CD4-positive, alpha-beta T cell treated with Interleukin-2 at 100 ng/mL for 4 hours (primary cell): ENCODE measurements at regions not wholly inside any gene's neighbourhood (a gene's known extent, or its start where the extent isn't known, plus 50 kb on each side); places are given as distances from the start of the nearest gene placed in this dataset.
"Not testable (repeated sequence)": the region's sequence is repeated elsewhere in the genome, so short reads cannot be mapped to it uniquely, and the experiment has no call there.

Source experiments
- DNase-seq: peaks from one replicate; pipeline ENCODE4 v3.0.0-alpha.2; 2020; ENCODE audit warnings: low spot score

- DNase-seq: not testable (repeated sequence)
These were observed 93.2 kb upstream of the GRIN2A start for GRCh38 chr16:10275214-10275996.

GRCh38 chr16:10277597-10277996, 95.4 kb upstream of the GRIN2A start:
- no peak for DNase-seq

DNA sequence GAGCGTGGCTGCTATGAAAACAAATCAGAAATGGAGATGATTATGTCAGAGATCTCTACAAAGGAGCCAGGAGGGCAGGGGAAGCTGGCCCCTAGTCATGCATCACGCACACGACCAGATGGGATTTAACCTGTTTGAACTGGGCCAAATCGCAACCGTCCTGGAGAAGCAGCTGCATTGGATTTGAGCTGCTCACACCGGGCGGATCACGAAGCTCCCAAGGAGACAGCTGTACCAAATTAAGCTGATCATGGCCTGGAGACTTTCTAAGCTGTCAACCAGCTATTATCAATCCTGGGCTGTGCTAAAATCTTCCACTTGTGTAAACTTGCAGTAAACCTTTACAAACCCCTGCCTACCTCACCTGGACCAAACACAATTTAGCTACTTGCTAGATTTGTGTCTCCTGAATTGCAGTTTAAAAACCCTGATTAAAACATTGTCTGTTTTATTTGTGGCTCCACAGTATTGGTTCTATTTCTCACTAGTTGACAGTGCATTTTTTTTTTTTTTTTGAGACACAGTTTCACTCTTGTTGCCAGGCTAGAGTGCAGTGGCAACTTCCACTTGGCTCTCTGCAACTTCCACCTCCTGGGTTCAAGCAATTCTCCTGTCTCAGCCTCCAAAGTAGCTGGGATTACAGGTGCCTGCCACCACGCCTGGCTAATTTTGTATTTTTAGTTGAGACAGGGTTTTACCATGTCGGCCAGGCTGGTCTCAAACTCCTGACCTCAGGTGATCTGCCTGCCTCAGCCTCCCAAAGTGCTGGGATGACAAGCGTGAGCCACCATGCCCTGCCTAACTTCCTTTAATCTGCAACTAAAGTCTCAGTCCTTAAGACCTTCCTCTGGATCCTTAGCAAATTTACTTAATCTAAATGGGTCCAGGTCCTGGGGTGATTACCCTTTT, 98.3 kb upstream of the GRIN2A start:
- no peak for DNase-seq

DNA sequence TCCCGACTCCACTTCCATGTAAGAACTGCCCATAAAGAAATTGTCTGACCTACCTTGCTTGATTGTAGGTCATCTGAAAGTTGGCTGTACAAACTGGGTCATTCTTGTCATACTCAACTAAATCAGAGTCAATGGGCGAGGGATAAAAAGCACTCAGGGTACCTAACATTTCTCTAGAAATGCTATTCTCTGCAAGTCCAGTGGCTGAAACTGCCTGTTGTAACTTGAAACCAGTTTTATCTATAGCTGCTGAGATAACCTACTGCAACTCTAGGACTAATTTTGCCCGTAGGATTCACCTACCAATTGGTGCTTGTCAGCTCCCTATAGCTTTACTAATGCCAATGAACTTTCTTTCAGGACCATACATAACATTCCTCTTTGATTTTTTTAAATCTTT, 100.1 kb upstream of the GRIN2A start:
- no peak for DNase-seq

- DNase-seq: not testable (repeated sequence)
These were observed 101.0 kb upstream of the GRIN2A start for GRCh38 chr16:10283246-10283645.

DNA sequence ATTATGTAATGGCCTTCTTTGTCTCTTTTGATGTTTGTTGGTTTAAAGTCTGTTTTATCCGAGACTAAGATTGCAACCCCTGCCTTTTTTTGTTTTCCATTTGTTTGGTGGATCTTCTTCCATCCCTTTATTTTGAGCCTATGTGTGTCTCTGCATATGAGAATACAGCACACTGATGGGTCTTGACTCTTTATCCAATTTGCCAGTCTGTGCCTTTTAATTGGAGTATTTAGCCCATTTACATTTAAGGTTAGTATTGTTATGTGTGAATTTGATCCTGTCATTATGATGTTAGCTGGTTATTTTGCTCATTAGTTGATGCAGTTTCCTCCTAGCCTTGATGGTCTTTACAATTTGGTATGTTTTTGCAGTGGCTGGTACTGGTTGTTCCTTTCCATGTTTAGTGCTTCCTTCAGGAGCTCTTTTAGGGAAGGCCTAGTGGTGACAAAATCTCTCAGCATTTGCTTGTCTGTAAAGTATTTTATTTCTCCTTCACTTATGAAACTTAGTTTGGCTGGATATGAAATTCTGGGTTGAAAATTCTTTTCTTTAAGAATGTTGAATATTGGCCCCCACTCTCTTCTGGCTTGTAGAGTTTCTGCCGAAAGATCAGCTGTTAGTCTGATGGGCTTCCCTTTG, 95.3 kb upstream of the ATF7IP2 start:
- not testable (repeated sequence) for DNase-seq

DNA sequence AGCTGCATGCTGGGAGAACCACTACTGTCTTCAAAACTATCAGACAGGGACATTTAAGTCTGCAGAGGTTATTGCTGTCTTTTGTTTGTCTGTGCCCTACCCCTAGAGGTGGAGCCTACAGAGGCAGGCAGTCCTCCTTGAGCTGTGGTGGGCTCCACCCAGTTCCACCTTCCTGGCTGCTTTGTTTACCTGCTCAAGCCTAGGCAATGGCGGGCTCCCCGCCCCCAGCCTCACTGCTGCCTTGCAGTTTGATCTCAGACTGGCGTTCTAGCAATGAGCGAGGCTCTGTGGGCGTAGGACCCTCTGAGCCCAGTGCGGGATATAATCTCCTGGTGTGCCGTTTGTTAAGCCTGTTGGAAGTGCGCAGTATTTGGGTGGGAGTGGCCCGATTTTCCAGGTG, 93.7 kb upstream of the ATF7IP2 start:
- not testable (repeated sequence) for DNase-seq

- DNase-seq: not testable (repeated sequence)
These were observed 92.9 kb upstream of the ATF7IP2 start for GRCh38 chr16:10292976-10293375.

GRCh38 chr16:10294153-10294552, 91.7 kb upstream of the ATF7IP2 start:
- DNase-seq: not testable (repeated sequence)

- DNase-seq: no peak
These were observed 88.9 kb upstream of the ATF7IP2 start for GRCh38 chr16:10296956-10297340.

DNA sequence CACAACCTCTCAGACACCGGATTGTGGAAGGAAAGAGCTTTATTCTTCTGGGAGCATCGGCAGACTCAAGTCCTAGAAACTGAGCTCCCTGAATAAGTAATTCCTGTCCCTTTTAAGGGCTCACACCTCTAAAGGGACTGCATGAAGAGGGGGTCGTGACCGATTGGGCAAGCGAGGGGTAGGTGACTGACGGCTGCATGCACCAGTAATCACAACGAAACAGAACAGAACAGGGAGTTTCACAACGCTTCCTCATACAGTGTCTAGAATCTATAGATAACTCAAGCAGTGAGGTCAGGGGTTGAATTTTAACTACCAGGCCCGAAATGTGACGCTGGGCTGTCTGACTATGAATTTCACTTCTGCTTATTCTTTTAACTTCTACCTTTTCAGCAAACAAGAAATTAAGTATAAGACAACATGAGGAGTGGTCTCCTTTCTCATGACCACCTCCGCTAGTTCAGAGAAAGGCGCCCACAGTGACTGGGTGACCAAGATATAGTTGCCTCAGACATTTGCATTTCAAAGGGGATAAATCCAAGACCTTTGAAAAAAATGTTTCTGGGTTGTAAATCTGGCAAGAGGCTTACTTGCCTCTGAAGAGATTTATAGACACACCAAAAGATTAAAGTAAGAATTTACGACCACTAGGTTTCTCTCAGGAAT, 88.4 kb upstream of the ATF7IP2 start:
- no peak for DNase-seq

DNA sequence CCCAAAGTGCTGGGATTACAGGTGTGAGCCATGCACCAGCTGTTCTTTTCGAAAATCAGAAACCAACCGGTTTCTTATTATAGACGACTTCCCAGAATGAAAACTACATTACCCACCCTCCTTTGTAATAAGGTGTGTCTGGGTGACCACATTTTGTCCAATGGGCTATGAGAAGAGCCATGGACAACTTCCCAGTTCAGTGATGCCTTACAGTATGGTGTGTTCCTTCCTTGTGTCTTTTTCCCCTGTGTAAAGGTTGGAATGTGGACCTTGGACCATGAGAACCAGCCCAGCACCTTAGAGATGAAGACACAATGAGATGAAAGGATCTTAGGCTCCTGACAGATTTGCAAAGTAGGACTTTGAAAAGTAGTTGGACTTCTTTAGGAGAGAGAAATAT, 85.0 kb upstream of the ATF7IP2 start:
- DNase-seq: no peak

GRCh38 chr16:10301547-10301946, 84.3 kb upstream of the ATF7IP2 start:
- DNase-seq: not testable (repeated sequence)

GRCh38 chr16:10305912-10306311, 79.9 kb upstream of the ATF7IP2 start:
- DNase-seq: no peak

- DNase-seq: no peak
These were observed 77.3 kb upstream of the ATF7IP2 start for GRCh38 chr16:10308305-10309193.

DNA sequence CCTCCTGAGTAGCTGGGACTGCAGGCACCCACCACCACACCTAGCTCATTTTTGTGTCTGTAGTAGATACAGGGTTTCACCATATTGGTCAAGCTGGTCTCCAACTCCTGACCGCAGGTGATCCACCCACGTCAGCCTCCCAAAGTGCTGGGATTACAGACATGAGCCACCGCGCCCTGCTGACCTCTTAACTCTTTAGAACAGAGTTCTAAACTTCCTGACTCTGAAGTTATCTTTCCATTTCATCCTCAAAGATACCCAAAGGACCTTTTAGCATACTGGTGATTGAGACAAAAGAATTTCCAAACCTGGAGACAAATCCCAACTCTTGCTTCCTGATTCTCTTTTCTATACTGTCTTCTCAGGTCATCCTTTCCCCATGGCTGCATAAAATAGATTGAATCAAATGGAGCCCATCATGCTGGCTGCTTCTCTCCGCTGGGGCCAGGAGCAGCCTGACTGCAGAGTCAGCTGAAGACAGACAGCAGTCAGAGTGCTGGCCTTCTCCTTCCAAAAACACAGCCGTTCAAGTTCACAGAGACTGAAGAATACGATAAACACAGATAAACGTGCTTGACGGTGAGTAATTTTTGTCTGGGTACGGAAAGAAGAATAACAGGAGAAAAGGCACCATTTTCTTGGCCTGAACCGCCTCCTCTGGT, 76.5 kb upstream of the ATF7IP2 start:
- DNase-seq: no peak

- no peak for DNase-seq
These were observed 73.9 kb upstream of the ATF7IP2 start for GRCh38 chr16:10312008-10312407.

GRCh38 chr16:10312784-10313724, 72.8 kb upstream of the ATF7IP2 start:
- DNase-seq: no peak

GRCh38 chr16:10314317-10314716, 71.5 kb upstream of the ATF7IP2 start:
- no peak for DNase-seq
